ENCODE measurements at regions not wholly inside any gene's neighbourhood (a gene's known extent, or its start where the extent isn't known, plus 50 kb on each side); places are given as distances from the start of the nearest gene placed in this dataset.

- no peaks in the 10 kb centered on the region for H3K27me3 Mint-ChIP-seq
- intact Hi-C loops (cut with DNase I, micrococcal nuclease): no loop called here
- Histone ChIP-seq H3K36me3 (ENCODE audit: insufficient read depth, low read length) (no peaks in the 10 kb centered on the region), H3K27me3 (ENCODE audit: control insufficient read depth in 1 of 2, insufficient read depth in 2 of 2, low read length in 2 of 2) (no peaks in the 10 kb centered on the region), H3K4me3 (ENCODE audit: low read length) (no peak overlapping the region), H3K9me3 (ENCODE audit: control insufficient read depth in 1 of 2, insufficient read depth in 1 of 2, low read length in 2 of 2) (peaks cover 0 to 8% of the 10 kb centered on the region in 2 experiments), H3K4me1 (ENCODE audit: insufficient read depth, low read length) (no peaks in the 10 kb centered on the region), H3K27ac (ENCODE audit: low read depth in 1 of 2, low read length in 2 of 2) (no peak overlapping the region)
- no peak overlapping the region for H3K4me3 Mint-ChIP-seq
- no peaks in the 10 kb centered on the region for H3K4me1 Mint-ChIP-seq (ENCODE audit: low read depth)
- no peak for TF ChIP-seq CTCF (IDR thresholded peaks at IDR 0.05)
- ATAC-seq (ENCODE audit: poor library complexity): no peak
- ChIA-PET POLR2A (no interaction called here), CTCF (no interaction called here)
- H3K36me3 Mint-ChIP-seq (ENCODE audit: low read depth): no peaks in the 10 kb centered on the region
- no peaks in the 10 kb centered on the region for H3K9me3 Mint-ChIP-seq
- DNase-seq: no peak
- H3K27ac Mint-ChIP-seq: no peak overlapping the region
Measured at GRCh38 chr20:16132036-16132798, 441.0 kb downstream of the KIF16B start.

GRCh38 chr20:16129411-16129810 is 443.8 kb downstream of the KIF16B start:
- H3K9me3 Mint-ChIP-seq: peaks cover 2% of the 10 kb centered on the region
- peaks cover 0 to 11% of the 10 kb centered on the region in 2 experiments for H3K9me3 ChIP-seq (ENCODE audit: control insufficient read depth in 1 of 2, insufficient read depth in 1 of 2, low read length in 2 of 2)
- POLR2A ChIA-PET: no interaction called here
- no peak overlapping the region for H3K4me3 ChIP-seq (ENCODE audit: low read length)
- no peaks in the 10 kb centered on the region for H3K36me3 Mint-ChIP-seq (ENCODE audit: low read depth)
- no peaks in the 10 kb centered on the region for H3K4me1 Mint-ChIP-seq (ENCODE audit: low read depth)
- H3K4me1 ChIP-seq (ENCODE audit: insufficient read depth, low read length): no peaks in the 10 kb centered on the region
- no peaks in the 10 kb centered on the region for H3K27me3 ChIP-seq (ENCODE audit: control insufficient read depth in 1 of 2, insufficient read depth in 2 of 2, low read length in 2 of 2)
- no peak overlapping the region for H3K4me3 Mint-ChIP-seq
- no peaks in the 10 kb centered on the region for H3K36me3 ChIP-seq (ENCODE audit: insufficient read depth, low read length)
- no peak for TF ChIP-seq CTCF (IDR thresholded peaks at IDR 0.05)
- intact Hi-C loops (cut with DNase I, micrococcal nuclease): no loop called here
- H3K27ac ChIP-seq (ENCODE audit: low read depth in 1 of 2, low read length in 2 of 2): no peak overlapping the region
- H3K27ac Mint-ChIP-seq: no peak overlapping the region
- ATAC-seq (ENCODE audit: poor library complexity) (no peak), DNase-seq (no peak)
- no peaks in the 10 kb centered on the region for H3K27me3 Mint-ChIP-seq
- CTCF ChIA-PET: no interaction called here

- no peak overlapping the region for H3K4me3 Mint-ChIP-seq
- Histone ChIP-seq H3K27ac (ENCODE audit: low read depth in 1 of 2, low read length in 2 of 2) (no peak overlapping the region), H3K9me3 (ENCODE audit: control insufficient read depth in 1 of 2, insufficient read depth in 1 of 2, low read length in 2 of 2) (peaks cover 0 to 10% of the 10 kb centered on the region in 2 experiments), H3K36me3 (ENCODE audit: insufficient read depth, low read length) (no peaks in the 10 kb centered on the region), H3K4me3 (ENCODE audit: low read length) (no peak overlapping the region), H3K27me3 (ENCODE audit: control insufficient read depth in 1 of 2, insufficient read depth in 2 of 2, low read length in 2 of 2) (no peaks in the 10 kb centered on the region), H3K4me1 (ENCODE audit: insufficient read depth, low read length) (no peaks in the 10 kb centered on the region)
- no peaks in the 10 kb centered on the region for H3K4me1 Mint-ChIP-seq (ENCODE audit: low read depth)
- H3K27ac Mint-ChIP-seq: no peak overlapping the region
- intact Hi-C loops (cut with DNase I, micrococcal nuclease): no loop called here
- no peak for TF ChIP-seq CTCF (IDR thresholded peaks at IDR 0.05)
- H3K36me3 Mint-ChIP-seq (ENCODE audit: low read depth): no peaks in the 10 kb centered on the region
- no peak for DNase-seq
- POLR2A ChIA-PET: no interaction called here
- no peak for ATAC-seq (ENCODE audit: poor library complexity)
- H3K9me3 Mint-ChIP-seq: peaks cover 2% of the 10 kb centered on the region
- no peaks in the 10 kb centered on the region for H3K27me3 Mint-ChIP-seq
- CTCF ChIA-PET: no interaction called here
Measured at GRCh38 chr20:16128538-16129106, 444.6 kb downstream of the KIF16B start.

All from CD4-positive, alpha-beta T cell (primary cell).